ENCODE measurements at regions not wholly inside any gene's neighbourhood (a gene's known extent, or its start where the extent isn't known, plus 50 kb on each side); places are given as distances from the start of the nearest gene placed in this dataset.

GRCh38 chr2:128435576-128436478, 117.2 kb upstream of the HS6ST1 start:
- H3K4me3 ChIP-seq (ENCODE audit: low read length): no peak overlapping the region
- H3K9ac ChIP-seq (ENCODE audit: low read length): no peak overlapping the region
- POLR2A ChIA-PET (ENCODE audit: unreplicated experiment): no interaction called here
- no peaks in the 10 kb centered on the region; the same call in 1 of the 2 replicates for H3K27me3 ChIP-seq (ENCODE audit: low read length)
- no peak overlapping the region for H2AFZ ChIP-seq (ENCODE audit: low read length)
- no peak for TF ChIP-seq EZH2 (IDR thresholded peaks at IDR 0.05; ENCODE audit: low read length, unreplicated experiment)
- no peak for TF ChIP-seq EZH2phosphoT487 (IDR thresholded peaks at IDR 0.05; ENCODE audit: borderline replicate concordance, low read length)
- H3K36me3 ChIP-seq (ENCODE audit: low read depth, low read length): no peaks in the 10 kb centered on the region
- CTCF ChIA-PET: no interaction called here
- ATAC-seq (no peak), DNase-seq (no peak)
- H3K79me2 ChIP-seq (ENCODE audit: low read length): no peaks in the 10 kb centered on the region
- intact Hi-C loops (cut with micrococcal nuclease): no loop called here
- no peak overlapping the region for H3K27ac ChIP-seq (ENCODE audit: low read length)
- H3K9me2 ChIP-seq (replicated peaks; ENCODE audit: low read length): no peaks in the 10 kb centered on the region
- H3K4me1 ChIP-seq (ENCODE audit: insufficient read depth, low read length): no peaks in the 10 kb centered on the region
- H3K9me3 ChIP-seq (ENCODE audit: low read length): no peaks in the 10 kb centered on the region
- H3F3A ChIP-seq (ENCODE audit: low read length, unreplicated experiment): no peaks in the 10 kb centered on the region
- H3K4me2 ChIP-seq (ENCODE audit: low read length): no peak overlapping the region
- no TSS peak for BruUV-seq (replicated peaks)
- no peaks in the 10 kb centered on the region for H4K20me1 ChIP-seq (ENCODE audit: low read length)

GRCh38 chr2:128436479-128437203, 118.0 kb upstream of the HS6ST1 start:
- ATAC-seq (no peak), DNase-seq (no peak)
- Histone ChIP-seq H3K79me2 (ENCODE audit: low read length) (no peaks in the 10 kb centered on the region), H3K27ac (ENCODE audit: low read length) (no peak overlapping the region), H3K4me2 (ENCODE audit: low read length) (no peak overlapping the region), H3K4me1 (ENCODE audit: insufficient read depth, low read length) (no peaks in the 10 kb centered on the region), H3K9me2 (replicated peaks; ENCODE audit: low read length) (no peaks in the 10 kb centered on the region), H3K9me3 (ENCODE audit: low read length) (no peaks in the 10 kb centered on the region), H3K4me3 (ENCODE audit: low read length) (no peak overlapping the region), H4K20me1 (ENCODE audit: low read length) (no peaks in the 10 kb centered on the region), H2AFZ (ENCODE audit: low read length) (no peak overlapping the region), H3F3A (ENCODE audit: low read length, unreplicated experiment) (no peaks in the 10 kb centered on the region), H3K27me3 (ENCODE audit: low read length) (no peaks in the 10 kb centered on the region; the same call in 1 of the 2 replicates), H3K9ac (ENCODE audit: low read length) (no peak overlapping the region), H3K36me3 (ENCODE audit: low read depth, low read length) (no peaks in the 10 kb centered on the region)
- BruUV-seq (replicated peaks): no TSS peak
- intact Hi-C loops (cut with micrococcal nuclease): no loop called here
- POLR2A ChIA-PET (ENCODE audit: unreplicated experiment): no interaction called here
- TF ChIP-seq, protein P1, sequence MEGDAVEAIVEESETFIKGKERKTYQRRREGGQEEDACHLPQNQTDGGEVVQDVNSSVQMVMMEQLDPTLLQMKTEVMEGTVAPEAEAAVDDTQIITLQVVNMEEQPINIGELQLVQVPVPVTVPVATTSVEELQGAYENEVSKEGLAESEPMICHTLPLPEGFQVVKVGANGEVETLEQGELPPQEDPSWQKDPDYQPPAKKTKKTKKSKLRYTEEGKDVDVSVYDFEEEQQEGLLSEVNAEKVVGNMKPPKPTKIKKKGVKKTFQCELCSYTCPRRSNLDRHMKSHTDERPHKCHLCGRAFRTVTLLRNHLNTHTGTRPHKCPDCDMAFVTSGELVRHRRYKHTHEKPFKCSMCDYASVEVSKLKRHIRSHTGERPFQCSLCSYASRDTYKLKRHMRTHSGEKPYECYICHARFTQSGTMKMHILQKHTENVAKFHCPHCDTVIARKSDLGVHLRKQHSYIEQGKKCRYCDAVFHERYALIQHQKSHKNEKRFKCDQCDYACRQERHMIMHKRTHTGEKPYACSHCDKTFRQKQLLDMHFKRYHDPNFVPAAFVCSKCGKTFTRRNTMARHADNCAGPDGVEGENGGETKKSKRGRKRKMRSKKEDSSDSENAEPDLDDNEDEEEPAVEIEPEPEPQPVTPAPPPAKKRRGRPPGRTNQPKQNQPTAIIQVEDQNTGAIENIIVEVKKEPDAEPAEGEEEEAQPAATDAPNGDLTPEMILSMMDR (conservative IDR thresholded peaks at IDR 0.05; ENCODE audit: low read depth, low read length): no peak
- no peak for TF ChIP-seq EZH2 (IDR thresholded peaks at IDR 0.05; ENCODE audit: low read length, unreplicated experiment)
- no peak for TF ChIP-seq EZH2phosphoT487 (IDR thresholded peaks at IDR 0.05; ENCODE audit: borderline replicate concordance, low read length)
- CTCF ChIA-PET: no interaction called here

GRCh38 chr2:128437204-128437565, 118.5 kb upstream of the HS6ST1 start:
- Histone ChIP-seq H3F3A (ENCODE audit: low read length, unreplicated experiment) (no peaks in the 10 kb centered on the region), H3K9me3 (ENCODE audit: low read length) (no peaks in the 10 kb centered on the region), H2AFZ (ENCODE audit: low read length) (no peak overlapping the region), H3K79me2 (ENCODE audit: low read length) (no peaks in the 10 kb centered on the region), H3K9ac (ENCODE audit: low read length) (no peak overlapping the region), H3K4me1 (ENCODE audit: insufficient read depth, low read length) (no peaks in the 10 kb centered on the region), H3K36me3 (ENCODE audit: low read depth, low read length) (no peaks in the 10 kb centered on the region), H4K20me1 (ENCODE audit: low read length) (no peaks in the 10 kb centered on the region), H3K27ac (ENCODE audit: low read length) (no peak overlapping the region), H3K4me2 (ENCODE audit: low read length) (no peak overlapping the region), H3K4me3 (ENCODE audit: low read length) (no peak overlapping the region), H3K27me3 (ENCODE audit: low read length) (no peaks in the 10 kb centered on the region; the same call in 1 of the 2 replicates), H3K9me2 (replicated peaks; ENCODE audit: low read length) (no peaks in the 10 kb centered on the region)
- CTCF ChIA-PET: no interaction called here
- TF ChIP-seq, protein P1 (conservative IDR thresholded peaks at IDR 0.05; ENCODE audit: low read depth, low read length): no peak
- no peak for TF ChIP-seq EZH2 (IDR thresholded peaks at IDR 0.05; ENCODE audit: low read length, unreplicated experiment)
- TF ChIP-seq EZH2phosphoT487 (IDR thresholded peaks at IDR 0.05; ENCODE audit: borderline replicate concordance, low read length): no peak
- DNase-seq: no peak
- POLR2A ChIA-PET (ENCODE audit: unreplicated experiment): no interaction called here
- no TSS peak for BruUV-seq (replicated peaks)
- intact Hi-C loops (cut with micrococcal nuclease): no loop called here
- ATAC-seq: no peak
